HG02610 (cell line): ENCODE measurements at regions not wholly inside any gene's neighbourhood (a gene's known extent, or its start where the extent isn't known, plus 50 kb on each side); places are given as distances from the start of the nearest gene placed in this dataset.
"Not testable (repeated sequence)": the region's sequence is repeated elsewhere in the genome, so short reads cannot be mapped to it uniquely, and the experiment has no call there.

Experiments
- ATAC-seq: cut with Tn5 transposase; IDR thresholded peaks from one replicate; pipeline ENCODE4 v1.9.1; 2021; ENCODE audit warnings: mild to moderate bottlenecking, moderate library complexity; ENCODE audit not compliant: unreplicated experiment

DNA sequence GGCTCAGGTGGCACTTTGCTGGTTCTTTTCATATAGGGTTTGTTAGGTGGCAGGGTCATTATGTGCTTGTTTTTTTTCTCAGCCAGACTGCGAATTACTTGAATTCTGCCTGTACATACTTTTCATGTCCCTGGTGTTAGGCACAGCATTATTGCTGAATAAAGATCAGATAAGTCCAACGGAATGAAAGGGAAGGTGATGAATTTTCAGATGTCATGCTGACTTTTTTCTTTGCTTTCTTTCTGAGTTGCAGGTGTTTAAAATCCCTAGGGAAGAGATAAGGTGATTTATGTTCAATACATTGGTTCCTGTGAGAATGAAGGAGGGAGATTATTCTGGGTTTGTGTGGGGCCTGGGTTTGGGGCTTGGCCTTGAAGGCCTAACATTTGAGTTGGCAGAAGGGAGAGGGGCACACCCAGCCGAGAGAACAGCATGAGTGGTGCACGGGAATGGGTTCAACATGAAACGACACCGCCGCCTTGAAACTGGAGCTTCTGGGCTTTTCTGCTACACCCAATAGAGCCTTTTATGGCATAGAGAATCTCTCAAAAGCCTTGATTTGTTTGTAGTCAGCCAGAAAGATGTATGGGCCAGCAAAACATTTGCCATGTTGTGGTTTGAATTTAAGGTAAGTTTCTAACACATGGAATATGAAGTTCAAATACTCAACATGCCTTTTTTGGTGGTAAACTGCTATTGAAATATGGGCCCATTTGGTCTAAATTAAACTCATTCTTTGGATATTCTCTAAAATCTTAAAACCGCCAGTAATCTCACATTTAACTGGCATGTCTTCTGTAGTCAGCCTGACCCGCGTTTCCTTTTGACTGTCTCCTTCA lies 477.0 kb downstream of the PCNX1 start:
- no peak for ATAC-seq

DNA sequence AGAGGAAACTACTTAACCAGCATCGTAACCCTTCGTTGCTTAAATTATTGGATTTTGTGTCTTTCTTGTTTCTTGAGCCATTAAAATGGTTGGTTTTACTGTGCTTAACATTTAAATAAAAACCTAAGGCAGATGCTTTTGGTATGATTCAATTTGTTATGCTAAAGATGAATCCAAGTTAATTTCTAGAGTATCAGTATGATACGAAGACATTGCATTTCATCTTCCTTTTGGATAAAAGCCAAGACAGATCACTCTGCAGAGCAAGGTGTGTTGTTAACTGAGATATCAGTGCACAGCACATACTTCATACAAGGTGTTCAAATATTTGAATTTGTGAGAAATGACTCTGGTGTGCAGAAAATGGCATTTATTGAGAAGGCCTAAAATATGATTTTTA lies 480.5 kb downstream of the PCNX1 start:
- ATAC-seq, result no peak

DNA sequence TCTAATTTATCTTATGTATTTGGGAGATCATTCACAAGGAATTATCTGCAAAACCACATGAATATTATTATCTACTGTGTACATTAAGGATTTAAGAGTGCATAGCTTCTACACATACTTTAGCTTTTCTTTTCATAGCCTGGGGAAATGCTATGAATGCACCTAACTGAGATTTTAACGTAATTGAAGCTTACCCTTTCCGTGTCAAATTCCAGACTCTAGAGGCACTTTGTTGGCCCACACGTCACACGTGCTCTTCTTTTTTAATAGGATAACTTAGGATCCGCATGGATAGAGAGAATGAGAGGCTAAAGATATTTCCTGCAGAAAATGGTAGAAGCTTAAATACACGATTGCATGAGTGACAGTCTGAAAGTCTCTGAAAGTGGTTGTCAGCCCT lies 481.1 kb downstream of the PCNX1 start:
- ATAC-seq, result no peak

DNA sequence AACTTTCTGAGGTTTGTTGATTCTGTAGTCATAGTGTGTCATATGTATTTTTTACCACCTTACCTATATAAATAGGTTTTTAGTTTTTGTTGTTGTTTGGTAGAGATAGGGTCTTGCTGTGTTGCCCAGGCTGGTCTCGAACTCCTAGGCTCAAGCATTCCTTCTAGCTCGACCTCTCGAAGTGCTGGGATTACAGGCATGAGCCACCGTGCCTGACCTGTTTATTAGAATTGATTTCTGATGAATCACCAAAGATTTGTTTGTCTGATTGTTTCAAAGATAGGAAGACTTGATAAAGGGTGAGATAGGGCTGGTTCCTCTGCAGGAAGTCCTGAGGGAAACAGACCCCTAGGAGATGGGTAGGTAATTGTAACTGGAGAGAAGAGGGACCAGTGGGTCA lies 481.6 kb downstream of the PCNX1 start:
- no peak for ATAC-seq

DNA sequence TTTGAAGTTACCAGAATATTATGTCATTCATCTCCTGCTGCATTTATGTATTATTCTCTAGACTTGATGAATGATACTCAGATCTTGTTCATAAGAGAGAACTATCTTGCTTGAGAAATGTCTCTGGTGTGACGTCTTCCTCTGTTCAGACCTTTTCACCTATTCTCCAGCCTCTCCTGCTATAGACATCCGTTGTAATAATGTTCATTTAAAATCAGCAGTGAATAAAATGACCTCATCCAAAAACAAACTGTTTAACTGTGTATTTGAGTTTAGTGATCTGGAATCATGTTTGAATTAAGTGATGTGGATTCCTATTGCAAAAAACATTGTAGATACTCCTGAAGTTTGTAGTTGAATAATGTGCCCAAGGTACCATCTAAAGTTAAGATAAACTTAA lies 487.1 kb downstream of the PCNX1 start:
- no peak for ATAC-seq

DNA sequence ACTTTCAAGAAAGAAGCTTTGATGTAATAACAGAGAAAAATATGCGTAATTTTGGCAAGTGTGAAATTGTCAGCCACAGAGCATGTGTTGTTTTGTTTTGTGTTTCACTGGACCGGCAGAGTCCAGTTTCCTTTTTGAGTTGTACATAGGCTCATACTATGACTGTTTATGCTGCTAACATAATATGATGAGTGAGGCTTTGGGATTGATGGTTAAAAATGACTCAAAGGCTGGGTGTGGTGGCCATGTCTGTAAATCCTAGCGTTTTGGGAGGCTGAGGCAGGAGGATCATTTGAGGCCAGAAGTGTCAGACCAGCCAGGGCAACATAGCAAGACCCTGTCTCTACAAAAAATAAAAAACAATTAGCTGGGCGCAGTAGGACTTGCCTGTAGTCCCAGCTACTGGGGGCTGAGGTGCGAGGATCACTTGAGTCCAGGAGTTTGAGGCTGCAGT lies 487.9 kb downstream of the PCNX1 start:
- no peak for ATAC-seq

DNA sequence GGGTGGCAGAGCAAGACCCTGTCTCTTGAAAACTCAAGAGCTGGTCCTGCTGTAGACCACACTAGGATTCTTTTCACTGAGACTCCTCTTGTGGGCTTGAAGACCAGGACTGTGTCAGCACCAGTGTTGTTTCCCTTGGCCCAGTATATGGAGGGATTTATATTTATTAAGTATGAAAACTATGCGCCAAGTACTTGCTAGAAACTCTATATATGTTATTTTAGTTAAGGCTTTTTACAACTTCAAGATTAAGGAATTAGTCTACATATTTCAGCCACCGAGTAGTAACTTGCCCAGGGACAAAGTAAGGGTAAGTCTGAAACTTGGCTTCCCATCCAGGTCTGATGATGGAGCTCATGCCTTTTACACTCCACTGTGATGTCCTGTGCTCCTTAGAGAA lies 488.4 kb downstream of the PCNX1 start:
- no peak for ATAC-seq

DNA sequence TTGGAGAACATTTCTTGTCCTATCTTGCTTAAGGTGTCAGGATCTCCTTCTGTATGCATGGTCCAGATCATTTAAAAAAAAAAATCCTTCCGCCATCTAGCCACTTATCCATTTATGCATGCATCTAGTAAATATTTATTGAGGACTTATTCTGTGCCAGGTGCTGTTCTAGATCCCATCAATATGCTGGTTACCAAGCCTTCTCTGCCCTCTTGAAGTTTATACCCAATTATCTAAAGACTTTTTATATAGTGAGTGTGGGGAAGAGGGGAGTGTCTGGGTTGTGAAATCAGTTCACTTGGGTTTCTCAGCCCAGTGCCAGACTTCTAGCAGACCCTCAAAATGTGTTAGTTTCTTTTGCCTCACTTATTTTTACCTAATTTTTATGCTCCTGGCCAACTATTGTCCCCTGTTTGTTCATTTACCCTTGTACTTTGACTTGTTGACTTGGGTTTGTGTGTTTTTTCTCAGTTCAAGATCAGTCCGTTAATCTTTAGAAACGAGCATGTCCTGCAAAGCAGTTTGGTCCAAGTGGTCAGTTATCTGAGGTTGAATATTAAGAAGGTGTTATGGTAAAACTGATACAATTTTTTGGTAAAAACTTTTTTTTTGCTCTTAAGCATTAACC lies 488.9 kb downstream of the PCNX1 start:
- ATAC-seq, result no peak

DNA sequence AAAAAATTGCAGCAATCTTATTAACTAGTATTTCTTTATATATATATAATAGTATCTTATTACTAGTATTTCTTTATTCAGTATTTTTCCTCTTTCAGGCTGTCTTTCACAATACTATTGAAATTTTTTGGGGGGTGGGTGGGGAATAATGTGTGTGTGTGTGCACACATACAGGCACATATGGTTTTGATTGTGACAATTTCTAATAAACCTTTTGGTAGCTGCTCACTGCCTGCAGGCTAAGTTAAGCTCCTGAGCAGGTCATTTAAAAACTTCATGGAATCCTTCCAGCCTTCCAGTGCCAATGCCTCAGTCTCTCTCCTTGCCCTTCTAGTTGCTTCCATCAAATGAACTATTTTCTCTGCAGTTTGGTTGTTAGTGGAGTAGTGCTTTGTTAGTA lies 490.1 kb downstream of the PCNX1 start:
- no peak for ATAC-seq

DNA sequence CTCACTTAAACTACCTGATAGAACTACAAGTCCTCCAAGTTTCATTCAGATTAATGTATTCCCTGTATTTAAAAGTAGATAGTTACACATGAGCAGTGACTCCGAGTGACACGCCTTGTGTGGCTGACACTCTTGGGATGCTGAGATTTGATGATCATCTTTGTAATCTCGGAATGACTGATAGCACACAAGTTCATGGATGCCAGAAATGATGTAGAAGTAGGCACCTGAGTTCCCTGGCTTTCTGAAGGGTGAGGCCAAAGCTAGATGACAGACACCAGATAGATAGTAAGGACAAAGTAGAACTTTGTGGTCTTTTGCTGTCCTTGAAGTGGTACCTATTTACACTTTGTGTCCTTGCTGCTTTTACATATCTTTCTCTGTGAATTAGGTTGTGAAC lies 491.2 kb downstream of the PCNX1 start:
- ATAC-seq, result no peak

DNA sequence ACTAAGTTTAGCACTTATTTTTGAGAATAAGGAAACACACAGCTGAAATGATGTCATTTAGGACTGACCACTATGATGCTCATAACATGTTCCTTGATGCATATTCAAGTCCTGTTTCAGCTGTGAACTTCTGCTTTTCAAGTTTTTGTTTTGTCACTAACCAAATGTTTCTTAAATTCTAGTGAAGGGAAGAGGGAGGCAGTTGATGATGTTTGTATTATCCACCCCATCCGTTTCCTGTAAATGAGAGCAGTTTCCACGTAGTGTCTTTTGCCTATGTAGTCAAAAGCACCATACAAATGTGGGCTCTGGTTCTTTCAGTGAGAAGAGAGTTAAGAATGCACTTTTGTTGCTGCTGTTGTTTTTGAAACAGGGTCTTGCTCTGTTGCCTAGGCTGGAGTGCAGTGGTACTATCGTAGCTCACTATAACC lies 491.8 kb downstream of the PCNX1 start:
- ATAC-seq, result peak; percentile 77

DNA sequence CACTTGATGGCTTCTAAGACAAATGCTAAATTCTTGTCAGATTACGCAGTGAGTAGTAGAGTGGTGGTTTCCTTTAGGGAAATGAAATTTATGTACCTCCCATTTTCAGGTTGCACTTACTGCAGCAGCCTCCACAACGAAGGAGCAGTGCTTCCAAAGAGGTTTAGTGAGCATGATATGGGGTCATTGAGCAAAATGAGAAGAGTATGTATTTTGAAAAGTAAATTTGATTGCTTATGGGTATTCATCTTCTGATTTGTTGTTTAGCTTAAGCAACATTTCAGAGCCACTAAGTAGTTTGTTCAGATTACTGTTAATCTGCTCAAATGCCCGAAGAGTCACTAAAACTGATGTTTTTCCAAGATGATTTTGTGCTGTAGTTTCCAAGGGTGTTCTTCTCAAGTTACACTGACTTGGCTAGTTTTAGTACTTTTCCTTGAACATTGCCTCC lies 493.6 kb downstream of the PCNX1 start:
- ATAC-seq, result no peak

DNA sequence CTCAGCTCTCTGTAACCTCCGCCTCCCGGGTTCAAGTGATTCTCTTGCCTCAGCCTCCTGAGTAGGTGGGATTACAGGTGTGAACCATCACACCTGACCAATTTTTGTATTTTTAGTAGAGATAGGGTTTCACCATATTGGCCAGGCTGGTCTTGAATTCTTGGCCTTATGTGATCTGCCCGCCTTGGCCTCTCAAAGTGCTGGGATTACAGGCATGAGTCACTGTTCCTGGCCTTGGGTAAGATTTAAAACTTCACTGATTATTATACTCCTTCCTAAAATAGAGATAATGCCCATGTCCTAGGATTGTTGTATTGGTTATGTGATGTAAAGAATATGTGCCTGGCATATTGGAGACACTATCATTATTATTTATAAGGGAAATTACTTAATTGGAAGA lies 495.2 kb downstream of the PCNX1 start:
- ATAC-seq, result not testable (repeated sequence)

DNA sequence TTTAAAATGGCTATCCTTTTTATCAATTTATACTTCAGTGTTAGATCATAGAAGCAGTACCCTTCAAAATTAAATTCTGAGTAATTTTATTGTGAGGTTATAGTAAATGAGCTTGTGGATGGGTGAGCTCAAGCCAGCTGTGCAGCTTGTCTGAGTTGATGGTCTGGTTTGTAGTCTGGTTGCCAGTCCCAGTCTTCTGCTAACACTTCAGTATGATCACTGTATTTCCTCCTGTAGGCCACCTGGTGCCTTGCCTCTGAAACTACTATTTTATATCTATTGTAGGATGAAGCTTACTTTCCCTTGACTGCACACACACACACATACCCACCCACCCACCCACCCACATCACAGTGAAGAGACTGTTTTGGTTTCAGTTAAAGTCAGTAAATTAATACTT lies 496.4 kb downstream of the PCNX1 start:
- peak; percentile 41 for ATAC-seq

DNA sequence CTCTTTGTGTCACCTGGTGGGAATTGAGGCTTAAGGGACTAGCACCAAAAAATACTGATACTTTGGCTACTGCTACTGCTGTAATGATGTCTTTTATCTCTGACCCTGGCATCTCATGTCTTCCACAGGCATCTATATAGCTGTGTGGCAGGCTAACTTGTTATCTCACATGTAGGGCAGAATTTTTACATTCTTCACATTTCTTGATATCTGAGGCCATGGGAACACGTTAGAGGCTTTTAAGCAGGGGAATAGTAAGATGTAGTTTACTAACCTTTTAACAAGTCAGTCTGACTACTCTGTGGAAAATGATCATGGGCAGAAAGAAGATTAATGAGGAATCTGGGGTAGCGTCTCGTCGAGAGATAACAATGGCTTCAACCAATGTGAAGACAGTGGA lies 498.4 kb downstream of the PCNX1 start:
- ATAC-seq, result no peak

DNA sequence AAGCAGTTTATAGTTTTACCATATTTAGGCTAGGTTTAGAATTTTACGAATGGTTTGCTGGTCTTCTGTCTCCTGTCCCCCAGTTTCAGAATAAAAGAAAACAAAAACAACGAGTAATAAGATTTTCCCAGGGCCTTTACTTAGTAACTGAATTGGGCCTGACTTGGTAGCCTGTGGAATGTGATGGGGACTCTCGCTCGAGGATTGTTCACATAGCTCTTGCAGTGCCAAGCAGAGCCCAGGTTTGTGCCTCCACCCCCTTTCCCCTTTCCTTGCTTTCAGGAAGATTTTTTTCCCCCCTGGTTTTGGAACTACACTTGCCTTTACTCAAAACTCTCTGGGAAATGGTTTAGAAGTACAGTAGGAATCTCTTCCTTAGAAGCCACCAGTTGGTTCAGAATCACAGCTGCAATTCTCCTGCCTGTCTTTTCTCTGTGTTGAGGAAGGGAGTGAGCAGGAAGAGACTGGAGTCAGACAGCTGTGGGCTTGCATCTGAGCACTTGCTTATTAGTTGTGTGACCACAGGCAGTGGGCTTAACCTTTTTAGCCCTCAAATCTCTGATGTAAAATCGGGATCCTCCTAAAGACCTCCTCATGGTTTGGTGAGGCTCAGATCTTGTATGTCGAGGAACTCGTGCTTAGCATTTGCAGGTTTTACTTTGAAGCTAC lies 501.2 kb downstream of the PCNX1 start:
- no peak for ATAC-seq

DNA sequence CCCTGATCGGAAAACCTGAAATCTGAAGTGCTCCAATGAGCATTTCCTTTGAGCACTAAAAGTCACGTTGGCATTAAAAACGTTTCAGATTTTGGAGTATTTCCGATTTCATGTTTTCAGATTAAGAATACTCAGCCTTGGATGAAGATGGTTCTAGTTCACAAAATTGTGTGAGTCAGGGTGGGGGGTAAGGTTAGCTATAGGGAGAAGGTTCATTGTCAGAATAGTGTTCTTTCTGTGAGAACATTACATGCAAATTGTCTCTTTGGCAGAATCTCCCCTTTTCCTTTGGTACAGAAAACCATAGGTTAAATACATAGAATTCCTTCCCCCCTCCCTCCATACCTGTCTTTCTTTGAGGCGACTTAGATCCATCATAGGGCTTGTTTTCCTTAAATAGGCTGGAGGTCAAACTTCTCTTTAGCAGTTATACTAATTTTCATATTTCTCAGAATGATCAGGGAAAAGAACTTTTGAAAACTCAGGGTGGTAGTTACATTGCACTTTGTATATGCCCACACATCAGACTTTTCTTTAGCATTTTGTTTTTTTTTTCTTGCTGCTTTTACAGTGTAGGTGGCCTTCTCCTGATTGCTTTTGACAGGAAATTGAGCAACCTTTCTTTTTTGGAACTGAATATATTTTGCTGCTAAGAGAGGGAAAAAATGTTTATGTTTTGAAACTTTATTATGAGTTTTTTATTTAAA lies 503.5 kb downstream of the PCNX1 start:
- ATAC-seq, result no peak

DNA sequence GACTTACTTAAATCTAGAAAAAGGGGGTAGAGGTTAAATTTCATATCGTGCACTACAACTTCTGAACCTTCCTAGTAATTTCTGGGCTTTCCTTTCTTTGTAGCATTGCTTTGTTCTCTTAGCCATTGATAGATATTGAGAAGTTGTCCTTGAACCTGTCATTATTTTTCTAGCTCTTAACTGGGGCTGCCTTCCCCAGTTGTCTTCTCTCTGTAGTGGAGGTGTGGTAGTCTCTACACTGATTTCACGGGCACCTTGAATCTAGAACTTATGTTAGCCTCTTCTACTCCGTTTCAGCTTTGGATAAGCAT lies 504.0 kb downstream of the PCNX1 start:
- no peak for ATAC-seq

DNA sequence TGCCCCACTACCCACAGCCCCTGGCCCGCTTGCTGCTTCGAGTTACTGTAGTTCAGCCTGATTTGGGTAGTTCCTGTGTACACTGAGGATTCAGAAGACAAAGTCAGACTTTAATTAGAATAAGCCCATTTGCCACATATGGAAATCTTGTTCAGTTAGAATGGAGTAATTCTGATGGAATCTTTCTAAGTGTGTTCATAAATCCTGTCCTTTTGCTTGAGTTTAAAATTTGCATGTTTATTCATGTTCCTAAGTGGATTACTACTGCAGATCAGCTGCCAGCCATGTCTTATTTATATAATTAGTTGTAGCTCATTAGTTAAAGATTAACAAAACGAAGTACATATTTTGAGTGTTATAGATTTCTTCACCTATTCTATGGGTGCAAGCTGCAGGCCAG lies 504.5 kb downstream of the PCNX1 start:
- ATAC-seq, result no peak

DNA sequence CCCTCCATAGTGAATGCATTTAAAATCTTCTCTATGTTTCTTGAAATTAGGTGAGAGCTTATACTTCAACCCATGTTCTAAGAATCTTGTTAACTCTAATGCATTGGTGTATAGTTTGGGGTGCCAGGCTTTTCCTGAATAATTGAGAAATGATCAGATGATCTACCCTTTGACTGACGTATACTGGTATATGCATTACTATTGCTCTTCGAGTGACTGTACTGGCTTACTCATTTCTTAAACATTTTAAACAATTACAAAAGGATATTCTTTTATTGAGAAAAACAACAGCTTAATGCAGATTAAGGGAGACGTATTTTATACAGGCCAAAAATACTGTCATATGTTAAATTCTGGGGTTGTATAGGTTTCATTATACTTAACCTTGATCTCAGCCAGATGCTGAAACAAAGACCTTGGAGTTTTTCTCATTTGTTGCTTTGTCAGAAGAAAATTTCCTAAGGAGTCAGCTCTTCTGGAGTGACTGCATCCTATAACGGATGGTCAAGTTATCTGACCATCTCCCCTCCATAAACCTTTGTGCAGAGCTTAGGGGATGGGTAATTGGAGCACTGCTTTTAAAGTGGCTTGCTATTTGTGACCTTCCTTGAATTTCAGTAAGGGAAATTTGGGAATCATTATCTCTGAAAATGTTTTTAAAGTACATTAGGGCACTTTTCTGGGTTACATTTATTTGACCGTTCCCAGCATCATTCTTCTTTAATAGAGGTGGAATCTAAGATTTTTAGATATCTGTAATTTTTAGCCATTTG lies 507.6 kb downstream of the PCNX1 start:
- no peak for ATAC-seq

DNA sequence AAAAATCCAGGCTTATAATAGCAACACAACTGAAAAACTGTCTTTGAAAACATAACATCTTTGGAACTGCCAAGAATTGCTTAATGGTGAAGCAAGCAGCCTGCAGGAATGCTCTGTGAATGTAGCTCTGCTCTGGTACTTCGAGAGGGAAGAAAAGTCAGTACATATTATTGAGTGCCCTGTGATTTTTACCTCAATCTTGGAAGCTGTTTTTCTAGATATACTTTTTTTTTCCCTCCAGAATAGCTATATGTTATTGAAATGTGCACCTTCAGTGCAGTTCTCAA lies 508.1 kb downstream of the PCNX1 start:
- ATAC-seq, result no peak
